Vagina (tissue), 2 donors: ENCODE measurements at regions not wholly inside any gene's neighbourhood (a gene's known extent, or its start where the extent isn't known, plus 50 kb on each side); places are given as distances from the start of the nearest gene placed in this dataset.

Experiments used
- DNase-seq, 2 donors: peaks; one replicate each; pipeline ENCODE4 v3.0.0-alpha.2; 2017; ENCODE audit errors: extremely low spot score in 2 of 2
- H3K27ac ChIP-seq: fragments of 200-600 bp; sonication (generic); one replicate; pipeline ENCODE4 v1.5.1; 2019
- H3K27me3 ChIP-seq: fragments of 200-600 bp; sonication (generic); one replicate; pipeline ENCODE4 v1.5.1; 2019
- H3K36me3 ChIP-seq, 2 donors: fragments of 200-600 bp; sonication (generic); one replicate each; pipeline ENCODE4 v1.5.1; 2017 to 2019
- H3K4me1 ChIP-seq: fragments of 200-600 bp; sonication (generic); one replicate; pipeline ENCODE4 v1.5.1; 2019
- H3K4me3 ChIP-seq, 2 donors: fragments of 200-600 bp; sonication (generic); 1 replicate in 1 of 2; 2 replicates in 1 of 2; pipeline ENCODE4 v1.5.1; 2016 to 2019
- H3K9me3 ChIP-seq: fragments of 200-600 bp; sonication (generic); one replicate; pipeline ENCODE4 v1.5.1; 2019
- POLR2A ChIP-seq, 2 donors: fragments of 450-650 bp; IDR thresholded peaks; one replicate each; pipeline ENCODE4 v1.6.1; 2017; ENCODE audit warnings: antibody characterized with exemption in 2 of 2, mild to moderate bottlenecking in 2 of 2, moderate library complexity in 2 of 2
- POLR2AphosphoS5 ChIP-seq, 2 donors: sonication (generic); formaldehyde crosslinking; IDR thresholded peaks; one replicate each; pipeline ENCODE4 v1.9.0; 2017; ENCODE audit warnings: antibody characterized with exemption in 2 of 2, mild to moderate bottlenecking in 2 of 2, low read depth in 1 of 2; ENCODE audit not compliant: insufficient read depth in 1 of 2
- intact Hi-C: fragments of 100-400 bp; cut with DNase I; formaldehyde crosslinking; loops from one replicate; pipeline ENCODE4 v1.15.1; 2023
- TF ChIP-seq, protein P1 (sequence below), 3 experiments: fragments of 450-650 bp in 2 of 3; fragments of 200-600 bp in 1 of 3; sonication (generic) in 1 of 3; IDR thresholded peaks; one replicate each; pipeline ENCODE4 v1.5.1; 2017 to 2019; ENCODE audit warnings: antibody characterized with exemption in 3 of 3, mild to moderate bottlenecking in 2 of 3, moderate library complexity in 2 of 3

DNA sequence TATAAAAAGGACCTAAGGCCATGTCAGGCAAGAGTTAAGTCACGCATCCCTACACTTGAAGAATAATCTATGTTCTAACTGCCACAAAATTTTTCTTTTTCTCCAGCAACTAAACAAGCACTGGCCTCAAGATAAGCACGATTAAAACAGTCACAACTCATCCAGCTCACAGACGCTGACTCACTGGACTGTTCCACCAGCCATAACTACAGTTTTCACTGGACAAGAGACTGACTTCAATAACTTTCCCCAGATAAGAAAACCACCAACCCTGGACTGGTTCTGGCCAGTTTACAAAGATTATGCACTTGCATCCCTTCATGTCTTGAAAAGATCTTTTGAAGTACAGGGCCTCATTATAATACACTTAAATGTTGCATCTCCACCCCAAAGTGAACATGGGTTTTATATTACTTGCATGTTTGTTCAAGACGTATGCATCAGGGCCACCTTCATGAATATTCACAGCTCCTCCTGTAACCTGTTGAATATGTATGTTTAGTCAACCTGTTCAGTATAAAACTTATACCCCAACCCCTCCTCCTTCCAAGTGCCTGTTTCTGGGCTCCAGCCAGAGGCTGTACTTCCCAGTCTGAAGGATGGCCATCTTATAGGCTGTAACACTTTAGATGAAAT is 129.3 kb upstream of the EPB41L4A start:
- no peak for DNase-seq
- Histone ChIP-seq H3K9me3 (no peaks in the 10 kb centered on the region), H3K27ac (no peak overlapping the region), H3K4me1 (no peaks in the 10 kb centered on the region), H3K36me3 (no peaks in the 10 kb centered on the region), H3K27me3 (no peaks in the 10 kb centered on the region), H3K4me3 (no peak overlapping the region)
- intact Hi-C loops, result no loop called here
- TF ChIP-seq POLR2A (IDR thresholded peaks at IDR 0.05), result no peak
- no peak for TF ChIP-seq POLR2AphosphoS5 (IDR thresholded peaks at IDR 0.05; ENCODE audit: insufficient read depth in 1 of 2, low read depth in 1 of 2)
- TF ChIP-seq, protein P1, sequence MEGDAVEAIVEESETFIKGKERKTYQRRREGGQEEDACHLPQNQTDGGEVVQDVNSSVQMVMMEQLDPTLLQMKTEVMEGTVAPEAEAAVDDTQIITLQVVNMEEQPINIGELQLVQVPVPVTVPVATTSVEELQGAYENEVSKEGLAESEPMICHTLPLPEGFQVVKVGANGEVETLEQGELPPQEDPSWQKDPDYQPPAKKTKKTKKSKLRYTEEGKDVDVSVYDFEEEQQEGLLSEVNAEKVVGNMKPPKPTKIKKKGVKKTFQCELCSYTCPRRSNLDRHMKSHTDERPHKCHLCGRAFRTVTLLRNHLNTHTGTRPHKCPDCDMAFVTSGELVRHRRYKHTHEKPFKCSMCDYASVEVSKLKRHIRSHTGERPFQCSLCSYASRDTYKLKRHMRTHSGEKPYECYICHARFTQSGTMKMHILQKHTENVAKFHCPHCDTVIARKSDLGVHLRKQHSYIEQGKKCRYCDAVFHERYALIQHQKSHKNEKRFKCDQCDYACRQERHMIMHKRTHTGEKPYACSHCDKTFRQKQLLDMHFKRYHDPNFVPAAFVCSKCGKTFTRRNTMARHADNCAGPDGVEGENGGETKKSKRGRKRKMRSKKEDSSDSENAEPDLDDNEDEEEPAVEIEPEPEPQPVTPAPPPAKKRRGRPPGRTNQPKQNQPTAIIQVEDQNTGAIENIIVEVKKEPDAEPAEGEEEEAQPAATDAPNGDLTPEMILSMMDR (IDR thresholded peaks at IDR 0.05), result no peak

DNA sequence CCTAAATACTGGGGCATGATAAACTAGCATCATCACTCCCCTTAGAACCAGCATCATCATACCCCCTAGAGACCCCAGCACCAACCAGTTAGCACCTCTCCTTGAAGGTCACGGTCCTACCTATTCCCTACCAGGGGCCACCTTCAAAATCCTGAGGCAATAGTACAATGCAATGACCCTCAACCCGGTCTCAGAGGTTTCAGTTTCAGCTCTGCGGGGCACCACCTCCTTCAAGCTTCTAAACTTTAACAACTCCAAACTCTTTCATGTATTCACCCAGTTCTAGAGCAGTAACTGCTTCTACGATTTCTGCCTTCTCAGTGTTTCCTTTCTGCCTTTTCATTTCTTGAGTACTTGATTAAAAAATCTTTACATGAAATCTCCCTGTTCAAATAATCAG is 130.1 kb upstream of the EPB41L4A start:
- Histone ChIP-seq H3K27ac (no peak overlapping the region), H3K36me3 (no peaks in the 10 kb centered on the region), H3K4me1 (no peaks in the 10 kb centered on the region), H3K9me3 (no peaks in the 10 kb centered on the region), H3K27me3 (no peaks in the 10 kb centered on the region), H3K4me3 (no peak overlapping the region)
- TF ChIP-seq POLR2A (IDR thresholded peaks at IDR 0.05) (no peak), POLR2AphosphoS5 (IDR thresholded peaks at IDR 0.05; ENCODE audit: insufficient read depth in 1 of 2, low read depth in 1 of 2) (no peak)
- TF ChIP-seq, protein P1 (IDR thresholded peaks at IDR 0.05), result no peak
- DNase-seq, result no peak
- intact Hi-C loops, result no loop called here

DNA sequence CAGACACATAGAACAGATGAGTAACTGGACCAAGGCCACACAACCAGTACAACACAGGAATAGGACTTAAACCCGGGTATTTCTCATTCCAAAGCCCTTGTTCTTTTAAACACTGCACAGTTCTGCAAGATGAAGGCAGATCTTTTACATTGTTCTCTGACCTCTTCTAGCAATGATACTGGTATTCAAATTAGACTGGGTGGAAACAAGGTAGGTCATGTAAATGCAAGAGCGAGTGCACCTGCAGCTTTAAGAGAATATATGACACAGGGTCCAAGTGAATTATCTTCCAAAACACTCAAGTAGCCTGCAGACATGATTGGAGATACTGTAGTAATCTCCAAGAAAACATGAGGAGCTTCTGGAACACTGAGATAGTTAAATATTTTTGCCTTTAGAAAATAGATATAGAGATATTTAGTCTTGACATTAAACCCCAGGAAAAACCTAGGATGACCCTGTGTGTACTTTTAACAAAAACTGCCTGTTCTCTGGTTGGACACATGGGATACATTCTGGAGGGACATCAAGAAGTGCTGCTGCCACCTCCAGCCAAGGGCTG is 130.6 kb upstream of the EPB41L4A start:
- DNase-seq, result no peak
- intact Hi-C loops, result loop anchor here (5.0 kb wide), 1 partner anchor 208 kb away; no protein-coding TSS in a partner anchor
- H3K4me1 ChIP-seq, result peaks cover 2% of the 10 kb centered on the region
- no peaks in the 10 kb centered on the region for H3K9me3 ChIP-seq
- H3K4me3 ChIP-seq, result no peak overlapping the region
- no peaks in the 10 kb centered on the region for H3K27me3 ChIP-seq
- no peaks in the 10 kb centered on the region for H3K36me3 ChIP-seq
- TF ChIP-seq, protein P1 (IDR thresholded peaks at IDR 0.05), result no peak
- TF ChIP-seq POLR2AphosphoS5 (IDR thresholded peaks at IDR 0.05; ENCODE audit: insufficient read depth in 1 of 2, low read depth in 1 of 2) (no peak), POLR2A (IDR thresholded peaks at IDR 0.05) (no peak)
- no peak overlapping the region for H3K27ac ChIP-seq

DNA sequence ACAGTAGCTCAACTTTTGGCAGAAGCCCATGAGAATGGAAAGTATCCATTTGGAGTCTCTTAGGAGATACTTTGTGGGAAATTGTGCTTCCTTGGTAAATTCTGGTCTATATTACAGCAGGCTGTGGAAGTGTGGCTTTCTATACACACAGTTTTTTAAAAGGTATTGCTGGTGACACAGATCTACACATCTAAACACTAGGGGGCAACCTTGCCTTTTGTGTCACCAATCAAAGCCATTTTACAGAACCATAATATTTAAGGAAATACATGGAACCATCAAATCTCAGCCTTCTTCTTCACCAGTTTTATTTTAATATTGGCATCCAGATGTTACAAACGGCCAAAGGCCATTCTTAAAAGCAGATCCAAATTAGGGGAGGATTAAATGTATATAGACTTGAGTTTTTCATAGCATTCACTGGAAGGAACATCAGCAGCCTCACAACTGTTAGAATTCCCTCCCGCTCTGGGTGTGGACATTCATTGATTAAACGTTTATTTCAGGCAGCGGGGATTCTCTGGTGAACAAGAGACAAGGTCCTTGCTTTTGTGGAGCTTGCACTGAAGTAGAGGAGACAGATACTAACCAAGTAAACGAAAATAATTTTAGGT is 132.4 kb upstream of the EPB41L4A start:
- no peak for DNase-seq
- Histone ChIP-seq H3K4me3 (no peak overlapping the region), H3K27ac (no peak overlapping the region), H3K4me1 (peaks cover 6% of the 10 kb centered on the region), H3K36me3 (no peaks in the 10 kb centered on the region), H3K9me3 (no peaks in the 10 kb centered on the region), H3K27me3 (no peaks in the 10 kb centered on the region)
- intact Hi-C loops, result loop anchor here (5.0 kb wide), 1 partner anchor 206 kb away; no protein-coding TSS in a partner anchor
- TF ChIP-seq, protein P1 (IDR thresholded peaks at IDR 0.05), result peak; percentile 51 to 82 (median 76)
- no peak for TF ChIP-seq POLR2A (IDR thresholded peaks at IDR 0.05)

DNA sequence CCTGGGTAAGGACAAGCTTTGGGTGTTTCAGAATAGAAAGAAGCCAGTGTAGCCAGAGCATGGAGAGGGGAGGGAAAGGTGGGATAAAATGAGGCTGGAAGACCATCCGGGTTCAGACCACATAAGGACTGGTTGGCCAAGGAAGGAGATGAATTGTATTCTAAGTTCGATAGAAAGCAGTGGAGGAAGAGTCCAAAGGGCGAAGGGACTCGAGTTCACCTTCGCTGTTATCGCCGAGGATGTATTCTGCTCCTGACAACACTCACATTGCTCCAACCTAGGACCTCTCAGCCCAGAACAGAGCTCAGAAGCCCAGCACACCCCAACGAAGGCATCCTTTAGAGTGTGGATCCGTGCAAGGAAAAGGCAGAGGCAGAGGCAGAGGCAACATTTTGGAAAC is 133.1 kb upstream of the EPB41L4A start:
- intact Hi-C loops, result loop anchor here (5.0 kb wide), 1 partner anchor 205 kb away; no protein-coding TSS in a partner anchor
- H3K27me3 ChIP-seq, result no peaks in the 10 kb centered on the region
- H3K27ac ChIP-seq, result no peak overlapping the region
- no peak overlapping the region for H3K4me3 ChIP-seq
- no peaks in the 10 kb centered on the region for H3K36me3 ChIP-seq
- TF ChIP-seq, protein P1 (IDR thresholded peaks at IDR 0.05), result no peak
- no peak for TF ChIP-seq POLR2AphosphoS5 (IDR thresholded peaks at IDR 0.05; ENCODE audit: insufficient read depth in 1 of 2, low read depth in 1 of 2)
- no peak for TF ChIP-seq POLR2A (IDR thresholded peaks at IDR 0.05)
- H3K9me3 ChIP-seq, result no peaks in the 10 kb centered on the region
- no peak for DNase-seq
- peaks cover 6% of the 10 kb centered on the region for H3K4me1 ChIP-seq
